Right ventricle myocardium superior (tissue), 1 donor: ENCODE measurements at regions not wholly inside any gene's neighbourhood (a gene's known extent, or its start where the extent isn't known, plus 50 kb on each side); places are given as distances from the start of the nearest gene placed in this dataset.

Source experiments
- ATAC-seq: fragments of 200-7000 bp; cut with Tn5 transposase; one replicate; pipeline ENCODE4 v1.9.1; 2020; ENCODE audit warnings: mild to moderate bottlenecking; ENCODE audit not compliant: poor library complexity
- DNase-seq: peaks from one replicate; pipeline ENCODE4 v3.0.0-alpha.2; 2020
- intact Hi-C: fragments of 100-400 bp; cut with DNase I; formaldehyde crosslinking; loops from one replicate; pipeline ENCODE4 v1.11.2; 2022
- donor health status: DM: no; HTN: yes; CAD: no; lungs with severe emphysema.

- intact Hi-C loops, result no loop called here
- DNase-seq, result no peak
- no peak for ATAC-seq
These were observed 442.8 kb upstream of the NECTIN3 start for GRCh38 chr3:110628650-110629301.

- intact Hi-C loops, result no loop called here
- no peak for ATAC-seq
- DNase-seq, result no peak
These were observed 441.7 kb upstream of the NECTIN3 start for GRCh38 chr3:110629917-110630316.

GRCh38 chr3:110644203-110644602 lies 427.4 kb upstream of the NECTIN3 start:
- ATAC-seq, result no peak
- peak; percentile 24 for DNase-seq
- intact Hi-C loops, result no loop called here

- no peak for DNase-seq
- ATAC-seq, result no peak
- intact Hi-C loops, result no loop called here
These were observed 425.6 kb upstream of the NECTIN3 start for GRCh38 chr3:110646055-110646454.

GRCh38 chr3:110646496-110646895 lies 425.1 kb upstream of the NECTIN3 start:
- ATAC-seq (no peak), DNase-seq (no peak)
- intact Hi-C loops, result no loop called here

- no peak for DNase-seq
These were observed 424.0 kb upstream of the NECTIN3 start for GRCh38 chr3:110647586-110647985.

GRCh38 chr3:110650741-110651140 lies 420.9 kb upstream of the NECTIN3 start:
- no peak for DNase-seq
- ATAC-seq, result no peak
- intact Hi-C loops, result no loop called here

More at GRCh38 chr3:110647586-110647985, 424.0 kb upstream of the NECTIN3 start:
- ATAC-seq, result no peak
- intact Hi-C loops, result no loop called here

- DNase-seq (no peak), ATAC-seq (no peak)
- intact Hi-C loops, result no loop called here
These were observed 416.6 kb upstream of the NECTIN3 start for GRCh38 chr3:110654843-110655502.

- no peak for ATAC-seq
- no peak for DNase-seq
- intact Hi-C loops, result no loop called here
These were observed 415.1 kb upstream of the NECTIN3 start for GRCh38 chr3:110656394-110657025.

GRCh38 chr3:110664148-110664547 lies 407.5 kb upstream of the NECTIN3 start:
- intact Hi-C loops, result no loop called here
- DNase-seq (no peak), ATAC-seq (no peak)

- intact Hi-C loops, result no loop called here
- DNase-seq (no peak), ATAC-seq (no peak)
These were observed 405.1 kb upstream of the NECTIN3 start for GRCh38 chr3:110666495-110666894.

- intact Hi-C loops, result no loop called here
- no peak for DNase-seq
- no peak for ATAC-seq
These were observed 404.4 kb upstream of the NECTIN3 start for GRCh38 chr3:110667216-110667615.

- no peak for DNase-seq
- no peak for ATAC-seq
- intact Hi-C loops, result no loop called here
These were observed 401.2 kb upstream of the NECTIN3 start for GRCh38 chr3:110670407-110670806.

- intact Hi-C loops, result no loop called here
- DNase-seq, result no peak
These were observed 394.1 kb upstream of the NECTIN3 start for GRCh38 chr3:110677506-110677905.

GRCh38 chr3:110679285-110679684 lies 392.3 kb upstream of the NECTIN3 start:
- no peak for ATAC-seq
- intact Hi-C loops, result no loop called here

More at GRCh38 chr3:110677506-110677905, 394.1 kb upstream of the NECTIN3 start:
- ATAC-seq, result no peak

GRCh38 chr3:110680450-110680849 lies 391.2 kb upstream of the NECTIN3 start:
- DNase-seq (no peak), ATAC-seq (no peak)
- intact Hi-C loops, result no loop called here

More at GRCh38 chr3:110679285-110679684, 392.3 kb upstream of the NECTIN3 start:
- no peak for DNase-seq

- DNase-seq (no peak), ATAC-seq (no peak)
- intact Hi-C loops, result no loop called here
These were observed 387.1 kb upstream of the NECTIN3 start for GRCh38 chr3:110684466-110684865.

- intact Hi-C loops, result no loop called here
- ATAC-seq (no peak), DNase-seq (no peak)
These were observed 386.0 kb upstream of the NECTIN3 start for GRCh38 chr3:110685630-110686029.

- intact Hi-C loops, result no loop called here
- ATAC-seq (no peak), DNase-seq (no peak)
These were observed 384.9 kb upstream of the NECTIN3 start for GRCh38 chr3:110686701-110687100.

GRCh38 chr3:110687138-110687537 lies 384.5 kb upstream of the NECTIN3 start:
- DNase-seq, result no peak
- intact Hi-C loops, result no loop called here
- no peak for ATAC-seq
